ENCODE measurements at regions not wholly inside any gene's neighbourhood (a gene's known extent, or its start where the extent isn't known, plus 50 kb on each side); places are given as distances from the start of the nearest gene placed in this dataset.

- no peaks in the 10 kb centered on the region for H3K9me3 ChIP-seq (ENCODE audit: control insufficient read depth, low read depth, low read length)
- TF ChIP-seq EZH2 (IDR thresholded peaks at IDR 0.05; ENCODE audit: low read length): no peak
- H3K27me3 ChIP-seq (ENCODE audit: control insufficient read depth, extremely low read depth, insufficient read depth, low read length): no peaks in the 10 kb centered on the region
- no peaks in the 10 kb centered on the region for H3K79me2 ChIP-seq (ENCODE audit: control insufficient read depth, insufficient read depth, low read length)
- H3K9ac ChIP-seq (ENCODE audit: control insufficient read depth, extremely low read depth, insufficient read depth, low read length): no peak overlapping the region
- DNase-seq (ENCODE audit: low read depth, low spot score): no peak
- no peak overlapping the region for H3K4me2 ChIP-seq (ENCODE audit: control insufficient read depth, extremely low read depth, insufficient read depth, low read depth, low read length)
- H3K27ac ChIP-seq (ENCODE audit: control insufficient read depth, insufficient read depth, low read length): no peak overlapping the region
- H4K20me1 ChIP-seq (ENCODE audit: control insufficient read depth, extremely low read depth, insufficient read depth, low read length): no peaks in the 10 kb centered on the region
- no peak overlapping the region for H3K4me3 ChIP-seq (ENCODE audit: control insufficient read depth in 2 of 3, extremely low read depth in 1 of 3, insufficient read depth in 2 of 3, low read depth in 1 of 3, low read length in 3 of 3)
- no peaks in the 10 kb centered on the region for H3K4me1 ChIP-seq (ENCODE audit: control insufficient read depth, extremely low read depth, insufficient read depth, low read length)
- no peaks in the 10 kb centered on the region for H3K36me3 ChIP-seq (ENCODE audit: control insufficient read depth in 2 of 2, extremely low read depth in 1 of 2, insufficient read depth in 2 of 2, low read length in 2 of 2)
- no peak overlapping the region for H2AFZ ChIP-seq (ENCODE audit: control insufficient read depth, low read length)
- no peaks in the 10 kb centered on the region for H3K9me1 ChIP-seq (ENCODE audit: control insufficient read depth, extremely low read depth, insufficient read depth, low read length)
- dilution Hi-C loops (cut with MboI; ENCODE audit: extremely low pct_ligation_motif_present, low sequenced_read_pairs): no loop called here
- FAIRE-seq: no peak
Observed at GRCh38 chrX:8390771-8391170, 73.9 kb upstream of the VCX3B start.

DNA sequence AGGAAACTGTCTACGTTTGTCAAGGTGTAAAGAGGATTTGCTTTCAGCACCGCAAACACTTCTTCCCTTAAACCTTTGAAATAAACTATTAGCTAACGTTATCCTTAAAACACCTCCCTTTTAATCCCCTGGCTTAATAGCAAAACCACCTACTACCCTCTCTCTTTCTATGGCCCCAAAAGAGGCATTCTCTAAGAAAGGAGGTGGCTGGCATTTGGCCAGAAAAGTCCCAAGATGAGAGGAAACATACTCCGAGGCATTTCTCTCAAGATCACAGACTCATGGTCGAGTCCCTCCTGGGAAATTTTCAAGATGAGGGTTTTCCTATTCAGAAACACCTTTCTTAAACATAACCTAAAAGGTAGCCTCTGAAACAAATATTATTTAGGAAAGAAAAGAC lies 60.6 kb upstream of the VCX3B start:
- Histone ChIP-seq H3K4me2 (ENCODE audit: control insufficient read depth, extremely low read depth, insufficient read depth, low read depth, low read length) (no peak overlapping the region), H3K4me3 (ENCODE audit: control insufficient read depth in 2 of 3, extremely low read depth in 1 of 3, insufficient read depth in 2 of 3, low read depth in 1 of 3, low read length in 3 of 3) (no peak overlapping the region), H3K36me3 (ENCODE audit: control insufficient read depth in 2 of 2, extremely low read depth in 1 of 2, insufficient read depth in 2 of 2, low read length in 2 of 2) (no peaks in the 10 kb centered on the region), H3K9me3 (ENCODE audit: control insufficient read depth, low read depth, low read length) (no peaks in the 10 kb centered on the region), H3K4me1 (ENCODE audit: control insufficient read depth, extremely low read depth, insufficient read depth, low read length) (no peaks in the 10 kb centered on the region), H3K79me2 (ENCODE audit: control insufficient read depth, insufficient read depth, low read length) (no peaks in the 10 kb centered on the region), H4K20me1 (ENCODE audit: control insufficient read depth, extremely low read depth, insufficient read depth, low read length) (no peaks in the 10 kb centered on the region), H3K9ac (ENCODE audit: control insufficient read depth, extremely low read depth, insufficient read depth, low read length) (no peak overlapping the region), H3K9me1 (ENCODE audit: control insufficient read depth, extremely low read depth, insufficient read depth, low read length) (no peaks in the 10 kb centered on the region), H3K27me3 (ENCODE audit: control insufficient read depth, extremely low read depth, insufficient read depth, low read length) (no peaks in the 10 kb centered on the region), H3K27ac (ENCODE audit: control insufficient read depth, insufficient read depth, low read length) (no peak overlapping the region), H2AFZ (ENCODE audit: control insufficient read depth, low read length) (no peak overlapping the region)
- TF ChIP-seq EZH2 (IDR thresholded peaks at IDR 0.05; ENCODE audit: low read length): no peak
- TF ChIP-seq, protein P1, sequence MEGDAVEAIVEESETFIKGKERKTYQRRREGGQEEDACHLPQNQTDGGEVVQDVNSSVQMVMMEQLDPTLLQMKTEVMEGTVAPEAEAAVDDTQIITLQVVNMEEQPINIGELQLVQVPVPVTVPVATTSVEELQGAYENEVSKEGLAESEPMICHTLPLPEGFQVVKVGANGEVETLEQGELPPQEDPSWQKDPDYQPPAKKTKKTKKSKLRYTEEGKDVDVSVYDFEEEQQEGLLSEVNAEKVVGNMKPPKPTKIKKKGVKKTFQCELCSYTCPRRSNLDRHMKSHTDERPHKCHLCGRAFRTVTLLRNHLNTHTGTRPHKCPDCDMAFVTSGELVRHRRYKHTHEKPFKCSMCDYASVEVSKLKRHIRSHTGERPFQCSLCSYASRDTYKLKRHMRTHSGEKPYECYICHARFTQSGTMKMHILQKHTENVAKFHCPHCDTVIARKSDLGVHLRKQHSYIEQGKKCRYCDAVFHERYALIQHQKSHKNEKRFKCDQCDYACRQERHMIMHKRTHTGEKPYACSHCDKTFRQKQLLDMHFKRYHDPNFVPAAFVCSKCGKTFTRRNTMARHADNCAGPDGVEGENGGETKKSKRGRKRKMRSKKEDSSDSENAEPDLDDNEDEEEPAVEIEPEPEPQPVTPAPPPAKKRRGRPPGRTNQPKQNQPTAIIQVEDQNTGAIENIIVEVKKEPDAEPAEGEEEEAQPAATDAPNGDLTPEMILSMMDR (optimal IDR thresholded peaks at IDR 0.05 in 1 of 3, IDR thresholded peaks at IDR 0.05 in 1 of 3, conservative IDR thresholded peaks at IDR 0.05 in 1 of 3; ENCODE audit: extremely low read depth in 1 of 3, insufficient read depth in 2 of 3, low read length in 3 of 3): no peak
- DNase-seq (ENCODE audit: low read depth, low spot score): no peak
- no peak for FAIRE-seq
- dilution Hi-C loops (cut with MboI; ENCODE audit: extremely low pct_ligation_motif_present, low sequenced_read_pairs): no loop called here

GRCh38 chrX:8404471-8404870 lies 60.2 kb upstream of the VCX3B start:
- Histone ChIP-seq H3K79me2 (ENCODE audit: control insufficient read depth, insufficient read depth, low read length) (no peaks in the 10 kb centered on the region), H3K27ac (ENCODE audit: control insufficient read depth, insufficient read depth, low read length) (no peak overlapping the region), H4K20me1 (ENCODE audit: control insufficient read depth, extremely low read depth, insufficient read depth, low read length) (no peaks in the 10 kb centered on the region), H3K4me1 (ENCODE audit: control insufficient read depth, extremely low read depth, insufficient read depth, low read length) (no peaks in the 10 kb centered on the region), H3K4me3 (ENCODE audit: control insufficient read depth in 2 of 3, extremely low read depth in 1 of 3, insufficient read depth in 2 of 3, low read depth in 1 of 3, low read length in 3 of 3) (no peak overlapping the region), H3K27me3 (ENCODE audit: control insufficient read depth, extremely low read depth, insufficient read depth, low read length) (no peaks in the 10 kb centered on the region), H3K9ac (ENCODE audit: control insufficient read depth, extremely low read depth, insufficient read depth, low read length) (no peak overlapping the region), H3K9me3 (ENCODE audit: control insufficient read depth, low read depth, low read length) (no peaks in the 10 kb centered on the region), H2AFZ (ENCODE audit: control insufficient read depth, low read length) (peak overlapping the region; percentile 51), H3K9me1 (ENCODE audit: control insufficient read depth, extremely low read depth, insufficient read depth, low read length) (no peaks in the 10 kb centered on the region), H3K36me3 (ENCODE audit: control insufficient read depth in 2 of 2, extremely low read depth in 1 of 2, insufficient read depth in 2 of 2, low read length in 2 of 2) (no peaks in the 10 kb centered on the region), H3K4me2 (ENCODE audit: control insufficient read depth, extremely low read depth, insufficient read depth, low read depth, low read length) (peak overlapping the region; percentile 7)
- DNase-seq (ENCODE audit: low read depth, low spot score) (no peak), FAIRE-seq (no peak)
- dilution Hi-C loops (cut with MboI; ENCODE audit: extremely low pct_ligation_motif_present, low sequenced_read_pairs): no loop called here
- TF ChIP-seq EZH2 (IDR thresholded peaks at IDR 0.05; ENCODE audit: low read length): no peak
